Epithelial cell of esophagus (primary cell): ENCODE measurements at regions not wholly inside any gene's neighbourhood (a gene's known extent, or its start where the extent isn't known, plus 50 kb on each side); places are given as distances from the start of the nearest gene placed in this dataset.

Experiments
- DNase-seq: peaks from one replicate; pipeline ENCODE4 v3.0.0; 2010; ENCODE audit warnings: low read depth
- H3K4me3 ChIP-seq: 2 replicates; pipeline ENCODE4 v1.5.1; 2011; ENCODE audit warnings: mild to moderate bottlenecking, low read length, control low read depth
- CTCF ChIP-seq: IDR thresholded peaks from 2 replicates; pipeline ENCODE4 v1.5.1; 2011; ENCODE audit warnings: low read depth, mild to moderate bottlenecking, low read length, control low read depth, inconsistent platforms; ENCODE audit not compliant: insufficient read depth; ENCODE audit errors: missing control alignments

- no peak overlapping the region for H3K4me3 ChIP-seq
- TF ChIP-seq CTCF = no peak
- DNase-seq = no peak
These were observed 173.8 kb downstream of the TMEM18 start for GRCh38 chr2:503288-503999.

- DNase-seq = no peak
- H3K4me3 ChIP-seq = no peak overlapping the region
- no peak for TF ChIP-seq CTCF
These were observed 174.4 kb downstream of the TMEM18 start for GRCh38 chr2:502831-503230.

GRCh38 chr2:501667-502066 is 175.5 kb downstream of the TMEM18 start:
- no peak overlapping the region for H3K4me3 ChIP-seq
- DNase-seq = no peak
- TF ChIP-seq CTCF = no peak

- H3K4me3 ChIP-seq = no peak overlapping the region
- no peak for DNase-seq
- no peak for TF ChIP-seq CTCF
These were observed 176.1 kb downstream of the TMEM18 start for GRCh38 chr2:501130-501529.

GRCh38 chr2:499726-500125 is 177.5 kb downstream of the TMEM18 start:
- no peak overlapping the region for H3K4me3 ChIP-seq
- no peak for DNase-seq
- no peak for TF ChIP-seq CTCF

GRCh38 chr2:498493-499178 is 178.6 kb downstream of the TMEM18 start:
- TF ChIP-seq CTCF = no peak
- DNase-seq = no peak
- no peak overlapping the region for H3K4me3 ChIP-seq
